ENCODE measurements at regions not wholly inside any gene's neighbourhood (a gene's known extent, or its start where the extent isn't known, plus 50 kb on each side); places are given as distances from the start of the nearest gene placed in this dataset.

- H3K27me3 ChIP-seq (replicated peaks; ENCODE audit: insufficient read depth, low read depth, low read length, poor library complexity) = no peaks in the 10 kb centered on the region
- CTCF ChIA-PET = no interaction called here
- H3K4me3 ChIP-seq (ENCODE audit: low read depth, low read length, poor library complexity, severe bottlenecking) = no peak overlapping the region
- DNase-seq (ENCODE audit: low spot score) = no peak
- no peaks in the 10 kb centered on the region for H3K36me3 ChIP-seq (ENCODE audit: insufficient read depth, low read length, poor library complexity, severe bottlenecking)
- H3K27ac ChIP-seq (ENCODE audit: low read depth, low read length, poor library complexity, severe bottlenecking) = no peak overlapping the region
- intact Hi-C loops (cut with micrococcal nuclease; ENCODE audit: unreplicated experiment) = no loop called here
- TF ChIP-seq, protein P1, sequence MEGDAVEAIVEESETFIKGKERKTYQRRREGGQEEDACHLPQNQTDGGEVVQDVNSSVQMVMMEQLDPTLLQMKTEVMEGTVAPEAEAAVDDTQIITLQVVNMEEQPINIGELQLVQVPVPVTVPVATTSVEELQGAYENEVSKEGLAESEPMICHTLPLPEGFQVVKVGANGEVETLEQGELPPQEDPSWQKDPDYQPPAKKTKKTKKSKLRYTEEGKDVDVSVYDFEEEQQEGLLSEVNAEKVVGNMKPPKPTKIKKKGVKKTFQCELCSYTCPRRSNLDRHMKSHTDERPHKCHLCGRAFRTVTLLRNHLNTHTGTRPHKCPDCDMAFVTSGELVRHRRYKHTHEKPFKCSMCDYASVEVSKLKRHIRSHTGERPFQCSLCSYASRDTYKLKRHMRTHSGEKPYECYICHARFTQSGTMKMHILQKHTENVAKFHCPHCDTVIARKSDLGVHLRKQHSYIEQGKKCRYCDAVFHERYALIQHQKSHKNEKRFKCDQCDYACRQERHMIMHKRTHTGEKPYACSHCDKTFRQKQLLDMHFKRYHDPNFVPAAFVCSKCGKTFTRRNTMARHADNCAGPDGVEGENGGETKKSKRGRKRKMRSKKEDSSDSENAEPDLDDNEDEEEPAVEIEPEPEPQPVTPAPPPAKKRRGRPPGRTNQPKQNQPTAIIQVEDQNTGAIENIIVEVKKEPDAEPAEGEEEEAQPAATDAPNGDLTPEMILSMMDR (conservative IDR thresholded peaks at IDR 0.05; ENCODE audit: low read depth, low read length) = no peak
- no peak for TF ChIP-seq EZH2 (IDR thresholded peaks at IDR 0.05; ENCODE audit: borderline replicate concordance, low read depth, low read length, poor library complexity, severe bottlenecking)
- BruUV-seq (replicated peaks) = no TSS peak
- POLR2A ChIA-PET (ENCODE audit: low non-redundant PET) = no interaction called here
- H3K4me1 ChIP-seq (ENCODE audit: insufficient read depth, low read length, poor library complexity, severe bottlenecking) = no peaks in the 10 kb centered on the region
- H3K9me3 ChIP-seq (ENCODE audit: low read depth, low read length, poor library complexity, severe bottlenecking) = no peaks in the 10 kb centered on the region
These were observed 197.5 kb upstream of the FOXA2 start for GRCh38 chr20:22781869-22782268.

GRCh38 chr20:22789676-22790075 is 205.3 kb upstream of the FOXA2 start:
- Histone ChIP-seq H3K36me3 (ENCODE audit: insufficient read depth, low read length, poor library complexity, severe bottlenecking) (no peaks in the 10 kb centered on the region), H3K4me3 (ENCODE audit: low read depth, low read length, poor library complexity, severe bottlenecking) (no peak overlapping the region), H3K4me1 (ENCODE audit: insufficient read depth, low read length, poor library complexity, severe bottlenecking) (no peaks in the 10 kb centered on the region), H3K27me3 (replicated peaks; ENCODE audit: insufficient read depth, low read depth, low read length, poor library complexity) (no peaks in the 10 kb centered on the region), H3K9me3 (ENCODE audit: low read depth, low read length, poor library complexity, severe bottlenecking) (no peaks in the 10 kb centered on the region), H3K27ac (ENCODE audit: low read depth, low read length, poor library complexity, severe bottlenecking) (no peak overlapping the region)
- POLR2A ChIA-PET (ENCODE audit: low non-redundant PET) = no interaction called here
- TF ChIP-seq EZH2 (IDR thresholded peaks at IDR 0.05; ENCODE audit: borderline replicate concordance, low read depth, low read length, poor library complexity, severe bottlenecking) = no peak
- TF ChIP-seq, protein P1 (conservative IDR thresholded peaks at IDR 0.05; ENCODE audit: low read depth, low read length) = no peak
- DNase-seq (ENCODE audit: low spot score) = no peak
- intact Hi-C loops (cut with micrococcal nuclease; ENCODE audit: unreplicated experiment) = no loop called here
- CTCF ChIA-PET = no interaction called here
- no TSS peak for BruUV-seq (replicated peaks)

DNA sequence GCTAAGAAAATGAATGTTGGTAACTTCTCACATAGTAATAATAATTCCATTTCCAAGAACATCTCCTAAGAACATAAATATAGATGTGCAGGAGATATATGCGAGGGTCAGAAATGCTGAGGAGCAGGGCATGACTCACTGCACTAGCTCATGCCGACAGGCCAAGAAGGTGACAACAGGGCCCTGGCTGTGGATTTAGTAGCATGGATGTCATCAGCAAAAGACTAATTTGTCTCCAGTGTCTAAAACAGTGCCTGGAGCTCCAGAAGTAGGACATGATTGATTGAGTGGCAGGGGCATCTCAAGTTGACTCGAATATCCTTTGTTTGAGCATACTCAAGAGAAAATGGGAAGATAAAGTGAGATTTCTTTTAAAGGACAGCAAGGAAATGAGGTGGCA is 207.0 kb upstream of the FOXA2 start:
- intact Hi-C loops (cut with micrococcal nuclease; ENCODE audit: unreplicated experiment) = no loop called here
- DNase-seq (ENCODE audit: low spot score) = no peak
- Histone ChIP-seq H3K9me3 (ENCODE audit: low read depth, low read length, poor library complexity, severe bottlenecking) (no peaks in the 10 kb centered on the region), H3K27me3 (replicated peaks; ENCODE audit: insufficient read depth, low read depth, low read length, poor library complexity) (peaks cover 3% of the 10 kb centered on the region), H3K4me1 (ENCODE audit: insufficient read depth, low read length, poor library complexity, severe bottlenecking) (no peaks in the 10 kb centered on the region), H3K27ac (ENCODE audit: low read depth, low read length, poor library complexity, severe bottlenecking) (no peak overlapping the region), H3K4me3 (ENCODE audit: low read depth, low read length, poor library complexity, severe bottlenecking) (no peak overlapping the region), H3K36me3 (ENCODE audit: insufficient read depth, low read length, poor library complexity, severe bottlenecking) (no peaks in the 10 kb centered on the region)
- no TSS peak for BruUV-seq (replicated peaks)
- POLR2A ChIA-PET (ENCODE audit: low non-redundant PET) = no interaction called here
- CTCF ChIA-PET = no interaction called here
- TF ChIP-seq, protein P1 (conservative IDR thresholded peaks at IDR 0.05; ENCODE audit: low read depth, low read length) = no peak
- no peak for TF ChIP-seq EZH2 (IDR thresholded peaks at IDR 0.05; ENCODE audit: borderline replicate concordance, low read depth, low read length, poor library complexity, severe bottlenecking)
